ENCODE measurements at regions not wholly inside any gene's neighbourhood (a gene's known extent, or its start where the extent isn't known, plus 50 kb on each side); places are given as distances from the start of the nearest gene placed in this dataset.

- Histone ChIP-seq H3K4me3 (ENCODE audit: insufficient read depth, low read depth, low read length) (peak overlapping the region; percentile 71), H3K79me2 (ENCODE audit: insufficient read depth, low read length) (no peaks in the 10 kb centered on the region), H3K9ac (ENCODE audit: low read length) (peak overlapping the region; percentile 81), H3K27me3 (ENCODE audit: insufficient read depth, low read length) (peaks cover 37% of the 10 kb centered on the region), H3K4me2 (ENCODE audit: low read length) (peak overlapping the region; percentile 99), H4K20me1 (ENCODE audit: insufficient read depth, low read length) (no peaks in the 10 kb centered on the region), H3K36me3 (ENCODE audit: insufficient read depth, low read length) (no peaks in the 10 kb centered on the region), H3K27ac (ENCODE audit: low read depth, low read length) (no peak overlapping the region), H2AFZ (ENCODE audit: low read depth, low read length) (peak overlapping the region; percentile 86), H3K9me3 (ENCODE audit: insufficient read depth, low read depth, low read length) (no peaks in the 10 kb centered on the region), H3K4me1 (ENCODE audit: insufficient read depth, low read length) (peaks cover 10% of the 10 kb centered on the region)
- FAIRE-seq (no peak), DNase-seq (ENCODE audit: low read depth) (no peak)
- peaks cover 21% of the 10 kb centered on the region for H3K27me3 Mint-ChIP-seq (ENCODE audit: low read depth, unreplicated experiment)
- no peaks in the 10 kb centered on the region for H3K9me3 Mint-ChIP-seq (ENCODE audit: unreplicated experiment)
- peaks cover 10% of the 10 kb centered on the region for H3K4me1 Mint-ChIP-seq (ENCODE audit: low read depth, unreplicated experiment)
- H3K4me3 Mint-ChIP-seq (ENCODE audit: unreplicated experiment), result no peak overlapping the region
- H3K27ac Mint-ChIP-seq (ENCODE audit: unreplicated experiment), result peak overlapping the region; percentile 98
- H3K36me3 Mint-ChIP-seq (ENCODE audit: low read depth, unreplicated experiment), result no peaks in the 10 kb centered on the region
- TF ChIP-seq CTCF (IDR thresholded peaks at IDR 0.05; ENCODE audit: insufficient read depth, low read depth, low read length), result no peak
- TF ChIP-seq EZH2 (IDR thresholded peaks at IDR 0.05; ENCODE audit: insufficient read depth, low read length), result peak; percentile 73
These were observed 131.4 kb upstream of the C11orf58 start for GRCh38 chr11:16606784-16607674.

GRCh38 chr11:16605894-16606783 lies 132.3 kb upstream of the C11orf58 start:
- H3K9me3 Mint-ChIP-seq (ENCODE audit: unreplicated experiment), result no peaks in the 10 kb centered on the region
- H3K4me1 Mint-ChIP-seq (ENCODE audit: low read depth, unreplicated experiment), result peaks cover 8% of the 10 kb centered on the region
- Histone ChIP-seq H3K27ac (ENCODE audit: low read depth, low read length) (peak overlapping the region; percentile 44), H3K4me3 (ENCODE audit: insufficient read depth, low read depth, low read length) (peak overlapping the region; percentile 71), H2AFZ (ENCODE audit: low read depth, low read length) (peak overlapping the region; percentile 86), H3K9me3 (ENCODE audit: insufficient read depth, low read depth, low read length) (no peaks in the 10 kb centered on the region), H3K4me2 (ENCODE audit: low read length) (peak overlapping the region; percentile 99), H3K4me1 (ENCODE audit: insufficient read depth, low read length) (peaks cover 10% of the 10 kb centered on the region), H3K27me3 (ENCODE audit: insufficient read depth, low read length) (peaks cover 29% of the 10 kb centered on the region), H4K20me1 (ENCODE audit: insufficient read depth, low read length) (no peaks in the 10 kb centered on the region), H3K79me2 (ENCODE audit: insufficient read depth, low read length) (no peaks in the 10 kb centered on the region), H3K36me3 (ENCODE audit: insufficient read depth, low read length) (no peaks in the 10 kb centered on the region), H3K9ac (ENCODE audit: low read length) (peak overlapping the region; percentile 81)
- FAIRE-seq, result peak; percentile 83
- no peak overlapping the region for H3K4me3 Mint-ChIP-seq (ENCODE audit: unreplicated experiment)
- DNase-seq (ENCODE audit: low read depth), result peak; percentile 81
- H3K36me3 Mint-ChIP-seq (ENCODE audit: low read depth, unreplicated experiment), result no peaks in the 10 kb centered on the region
- peaks cover 12% of the 10 kb centered on the region for H3K27me3 Mint-ChIP-seq (ENCODE audit: low read depth, unreplicated experiment)
- TF ChIP-seq EZH2 (IDR thresholded peaks at IDR 0.05; ENCODE audit: insufficient read depth, low read length) (no peak), CTCF (IDR thresholded peaks at IDR 0.05; ENCODE audit: insufficient read depth, low read depth, low read length) (peak; percentile 98)
- H3K27ac Mint-ChIP-seq (ENCODE audit: unreplicated experiment), result peak overlapping the region; percentile 98

Measured in astrocyte (in vitro differentiated cells and primary cell).